GM21717 (cell line): ENCODE measurements at regions not wholly inside any gene's neighbourhood (a gene's known extent, or its start where the extent isn't known, plus 50 kb on each side); places are given as distances from the start of the nearest gene placed in this dataset.
A peak's percentile ranks its signal among the peaks of the same experiment; 100 is the strongest.

Experiments used
- ATAC-seq: cut with Tn5 transposase; IDR thresholded peaks from one replicate; pipeline ENCODE4 v1.9.1; 2021; ENCODE audit warnings: mild to moderate bottlenecking, moderate library complexity; ENCODE audit not compliant: unreplicated experiment

- ATAC-seq, result no peak
Observed at GRCh38 chr9:26742828-26743476, 149.7 kb downstream of the CAAP1 start.

GRCh38 chr9:26735160-26735559 is 157.4 kb downstream of the CAAP1 start:
- ATAC-seq, result no peak

- ATAC-seq, result no peak
Observed at GRCh38 chr9:26729187-26729586, 163.4 kb downstream of the CAAP1 start.

- peak; percentile 87 for ATAC-seq
Observed at GRCh38 chr9:26727471-26727870, 165.1 kb downstream of the CAAP1 start.

- no peak for ATAC-seq
Observed at GRCh38 chr9:26725573-26725972, 167.0 kb downstream of the CAAP1 start.

GRCh38 chr9:26723486-26723885 is 169.1 kb downstream of the CAAP1 start:
- peak; percentile 76 for ATAC-seq

- ATAC-seq, result no peak
Observed at GRCh38 chr9:26722755-26723154, 169.8 kb downstream of the CAAP1 start.

GRCh38 chr9:26710008-26710407 is 182.6 kb downstream of the CAAP1 start:
- no peak for ATAC-seq

- no peak for ATAC-seq
Observed at GRCh38 chr9:26706223-26706622, 186.4 kb downstream of the CAAP1 start.

- ATAC-seq, result no peak
Observed at GRCh38 chr9:26695298-26695622, 197.3 kb downstream of the CAAP1 start.

- ATAC-seq, result no peak
Observed at GRCh38 chr9:26694381-26695297, 198.0 kb downstream of the CAAP1 start.

GRCh38 chr9:26689041-26689440 is 203.6 kb downstream of the CAAP1 start:
- no peak for ATAC-seq

- ATAC-seq, result no peak
Observed at GRCh38 chr9:26687421-26687820, 205.2 kb downstream of the CAAP1 start.

GRCh38 chr9:26685818-26686217 is 206.8 kb downstream of the CAAP1 start:
- ATAC-seq, result no peak

- ATAC-seq, result no peak
Observed at GRCh38 chr9:26684029-26684428, 208.6 kb downstream of the CAAP1 start.

GRCh38 chr9:26682796-26683496 is 209.7 kb downstream of the CAAP1 start:
- no peak for ATAC-seq

- ATAC-seq, result no peak
Observed at GRCh38 chr9:26682041-26682440, 210.6 kb downstream of the CAAP1 start.

GRCh38 chr9:26677965-26678706 is 214.5 kb downstream of the CAAP1 start:
- no peak for ATAC-seq

GRCh38 chr9:26675035-26675434 is 217.6 kb downstream of the CAAP1 start:
- ATAC-seq, result no peak

GRCh38 chr9:26673261-26673660 is 219.3 kb downstream of the CAAP1 start:
- ATAC-seq, result no peak
